ENCODE measurements at regions not wholly inside any gene's neighbourhood (a gene's known extent, or its start where the extent isn't known, plus 50 kb on each side); places are given as distances from the start of the nearest gene placed in this dataset.

DNA sequence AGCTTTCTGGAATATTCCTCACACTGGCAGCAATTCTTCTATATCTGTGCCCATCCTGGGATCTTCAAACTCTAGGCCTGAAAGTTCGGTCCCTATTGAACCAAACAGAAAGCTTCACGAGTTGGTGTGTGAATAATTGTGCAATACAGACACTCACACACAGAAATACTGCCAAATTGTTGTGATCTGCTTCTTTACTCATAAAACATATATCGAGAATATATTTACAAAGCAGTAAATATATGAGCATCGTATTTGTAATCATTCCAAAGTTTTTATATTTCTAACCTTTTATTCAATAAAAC lies 56.6 kb upstream of the BEX4 start:
- DNase-seq = no peak

DNA sequence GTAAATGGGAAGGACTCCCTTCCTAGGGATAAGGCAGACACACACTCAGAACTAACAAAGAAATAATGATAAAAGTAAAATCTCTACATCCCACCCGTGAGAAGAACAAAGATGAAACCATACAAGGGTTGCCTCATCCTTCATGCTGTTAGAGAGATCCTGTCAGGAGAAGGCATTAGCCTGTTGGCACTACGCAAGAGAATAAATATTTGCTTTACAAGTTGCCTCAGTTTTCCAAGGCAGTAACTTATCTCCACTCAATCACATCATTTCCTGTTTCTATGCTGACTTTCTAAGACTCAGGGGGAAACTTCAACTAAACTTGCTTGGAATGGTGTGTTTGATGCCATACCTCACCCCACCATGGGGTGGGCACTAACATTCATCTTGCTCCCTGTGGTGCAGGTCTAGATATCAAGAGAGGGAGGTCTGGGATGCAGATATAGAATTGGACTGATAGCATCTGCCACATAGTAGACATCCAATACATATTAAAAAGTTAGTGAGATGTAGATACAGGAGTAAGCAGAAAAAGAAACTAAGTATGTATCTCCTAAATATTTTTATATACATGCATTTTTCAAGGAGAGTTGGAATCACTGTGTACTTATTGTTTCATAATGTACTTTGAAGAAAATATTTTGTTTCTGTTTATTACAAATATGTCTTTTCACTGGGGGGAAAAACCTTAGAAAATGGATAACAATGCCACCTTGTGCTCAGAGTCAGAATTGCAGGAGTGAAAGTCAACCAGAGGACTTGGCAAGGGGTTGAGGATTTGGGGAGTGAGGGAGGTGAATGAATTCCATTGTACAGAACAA lies 57.2 kb upstream of the BEX4 start:
- peak; percentile 21 for DNase-seq

DNA sequence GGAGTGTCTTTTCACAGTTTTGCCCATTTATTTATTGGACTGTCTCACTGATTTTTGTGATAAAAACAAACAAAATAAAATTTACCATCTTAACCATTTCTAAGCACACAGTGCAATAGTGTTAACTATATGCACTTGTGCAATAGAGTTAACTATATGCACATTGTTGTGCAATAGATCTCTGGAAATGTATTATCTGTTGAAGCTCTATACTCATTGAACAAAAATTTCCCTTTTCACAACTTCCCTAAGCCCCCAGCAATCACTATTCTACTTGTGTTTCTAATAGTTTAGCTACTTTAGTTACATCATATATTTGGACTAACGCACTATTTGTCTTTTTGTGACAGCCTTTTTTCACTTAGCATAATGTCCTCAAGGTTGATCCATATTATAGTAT lies 59.7 kb upstream of the BEX4 start:
- DNase-seq = no peak

DNA sequence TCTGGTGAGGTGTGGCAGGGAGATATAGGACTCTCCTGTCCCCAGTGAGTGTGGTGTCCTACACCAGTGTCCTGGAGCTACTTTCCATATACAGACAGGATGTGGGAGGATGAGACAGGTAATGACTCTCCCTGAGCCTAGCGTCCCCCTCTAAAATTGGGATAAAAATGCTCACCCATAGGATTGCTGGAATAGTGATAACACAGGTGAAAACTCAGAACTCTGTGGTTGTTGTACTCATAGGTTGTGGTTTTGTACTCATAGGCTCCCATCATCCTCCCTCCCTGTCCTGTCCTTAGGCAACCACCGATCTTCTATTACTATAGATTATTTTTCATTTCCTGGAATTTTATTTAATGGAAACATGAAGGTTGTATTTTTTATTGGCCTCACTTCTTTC lies 60.7 kb upstream of the NXF3 start:
- no peak for DNase-seq

DNA sequence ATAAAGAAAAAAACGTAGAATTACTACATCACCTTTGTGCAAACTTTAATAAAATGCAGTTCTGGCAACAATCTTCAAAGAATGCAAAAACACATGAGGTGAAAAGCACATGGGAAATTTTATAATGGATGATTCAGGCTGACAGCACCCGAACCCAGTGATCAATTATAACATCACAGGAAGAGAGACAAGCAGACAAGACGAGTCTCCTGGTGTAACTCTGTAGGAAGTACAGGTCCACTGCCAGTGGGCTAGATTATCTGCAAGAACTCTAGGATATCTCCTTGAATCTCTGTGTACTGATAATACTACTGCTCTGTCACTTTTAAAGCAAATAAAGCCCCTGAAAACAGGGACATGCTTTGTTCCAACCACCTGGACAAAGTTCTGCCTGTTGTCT lies 58.9 kb upstream of the NXF3 start:
- no peak for DNase-seq

DNA sequence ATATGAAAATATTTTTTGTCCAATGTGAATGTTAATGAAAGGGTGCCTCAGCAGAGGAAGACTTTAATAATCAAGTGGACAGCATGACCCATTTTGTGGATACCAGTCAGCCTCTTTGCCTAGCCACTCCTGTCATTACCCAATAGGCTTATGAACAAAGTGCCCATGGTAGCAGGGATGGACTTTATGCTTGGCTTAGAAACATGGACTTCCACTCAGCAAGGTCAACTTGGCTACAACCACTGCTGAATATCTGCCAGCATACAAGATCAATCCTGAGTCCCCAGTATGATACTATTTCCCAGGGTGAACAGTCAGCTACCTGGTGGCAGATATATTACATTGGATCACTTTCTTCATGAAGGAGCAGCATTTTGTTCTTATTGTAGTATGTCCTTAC lies 56.7 kb upstream of the NXF3 start:
- no peak for DNase-seq

DNA sequence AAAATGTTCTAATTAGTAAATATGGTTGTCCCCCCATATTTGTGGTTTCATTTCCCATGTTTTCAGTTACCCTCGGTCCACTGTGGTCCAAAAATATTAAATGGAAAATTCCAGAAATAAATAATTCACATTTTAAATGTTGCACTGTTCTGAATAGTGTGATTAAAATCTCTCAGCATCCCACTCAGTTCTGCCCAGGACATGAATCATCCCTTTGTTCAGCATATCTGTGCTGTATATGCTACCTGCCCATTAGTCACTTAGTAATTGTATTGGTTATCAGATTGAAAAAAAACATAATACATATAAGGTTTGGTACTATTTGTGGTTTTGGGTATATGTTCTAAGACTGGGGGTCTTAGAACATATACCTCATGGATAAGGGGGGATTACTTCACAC lies 55.1 kb upstream of the NXF3 start:
- no peak for DNase-seq

Data from retina (tissue), 1 donor.